CD8-positive, alpha-beta memory T cell (primary cell): ENCODE measurements at regions not wholly inside any gene's neighbourhood (a gene's known extent, or its start where the extent isn't known, plus 50 kb on each side); places are given as distances from the start of the nearest gene placed in this dataset.

Experiments
- CTCF ChIA-PET: fragments of 350-600 bp; sonication (Branson Sonifier 250); formaldehyde crosslinking; loops from one replicate; lab custom pipeline; 2021; ENCODE audit warnings: antibody characterized with exemption; lab: Charles Lee
- POLR2A ChIA-PET: fragments of 350-600 bp; sonication (Branson Sonifier 250); formaldehyde crosslinking; loops from one replicate; lab custom pipeline; 2021; ENCODE audit warnings: antibody characterized with exemption; lab: Charles Lee
- DNase-seq, 5 donors: peaks; one replicate each; pipeline versions ENCODE4 v3.0.0 to v3.0.0-alpha.2; 2020 to 2022; ENCODE audit warnings: mixed read lengths in 1 of 5
- H3K27ac ChIP-seq: one replicate; pipeline ENCODE4 v1.7.0; 2013; ENCODE audit warnings: low read depth, mild to moderate bottlenecking, low read length, moderate library complexity
- H3K27me3 ChIP-seq: 2 replicates; pipeline ENCODE4 v1.7.0; 2013; ENCODE audit warnings: low read length, mild to moderate bottlenecking; ENCODE audit not compliant: insufficient read depth, poor library complexity, severe bottlenecking
- H3K36me3 ChIP-seq: 2 replicates; pipeline ENCODE4 v1.7.0; 2013; ENCODE audit warnings: mild to moderate bottlenecking, low read length, moderate library complexity; ENCODE audit not compliant: insufficient read depth
- H3K4me1 ChIP-seq: 2 replicates; pipeline ENCODE4 v1.7.0; 2013; ENCODE audit warnings: mild to moderate bottlenecking, low read length, moderate library complexity; ENCODE audit not compliant: insufficient read depth
- H3K4me3 ChIP-seq: 2 replicates; pipeline ENCODE4 v1.7.0; 2013; ENCODE audit warnings: mild to moderate bottlenecking, low read length
- H3K9me3 ChIP-seq: 2 replicates; pipeline ENCODE4 v1.7.0; 2013; ENCODE audit warnings: mild to moderate bottlenecking, low read length
- H3K27ac Mint-ChIP-seq, 8 donors: one replicate each; pipeline ENCODE4 v1.8.0; 2020 to 2021; ENCODE audit warnings: mixed read lengths in 8 of 8, mild to moderate bottlenecking in 6 of 8, inconsistent platforms in 3 of 8, moderate library complexity in 3 of 8
- H3K27me3 Mint-ChIP-seq, 2 donors: one replicate each; pipeline ENCODE4 v1.8.0; 2020 to 2021; ENCODE audit warnings: mixed read lengths in 2 of 2, mild to moderate bottlenecking in 1 of 2, moderate library complexity in 1 of 2
- H3K36me3 Mint-ChIP-seq, 3 donors: one replicate each; pipeline ENCODE4 v1.8.0; 2020 to 2021; ENCODE audit warnings: mixed read lengths in 3 of 3, inconsistent platforms in 1 of 3, mild to moderate bottlenecking in 1 of 3
- H3K4me1 Mint-ChIP-seq, 3 donors: one replicate each; pipeline ENCODE4 v1.8.0; 2020 to 2021; ENCODE audit warnings: mixed read lengths in 3 of 3, inconsistent platforms in 1 of 3, mild to moderate bottlenecking in 1 of 3
- H3K4me3 Mint-ChIP-seq, 7 donors: one replicate each; pipeline ENCODE4 v1.8.0; 2020 to 2021; ENCODE audit warnings: mixed read lengths in 7 of 7, mild to moderate bottlenecking in 6 of 7, moderate library complexity in 4 of 7, inconsistent platforms in 2 of 7
- H3K9me3 Mint-ChIP-seq, 5 donors: one replicate each; pipeline ENCODE4 v1.8.0; 2020 to 2022; ENCODE audit warnings: mixed read lengths in 5 of 5, mild to moderate bottlenecking in 3 of 5, moderate library complexity in 2 of 5, inconsistent platforms in 1 of 5

GRCh38 chrX:16033331-16033730 lies 90.0 kb upstream of the GRPR start:
- no peak overlapping the region for H3K27ac ChIP-seq
- ChIA-PET POLR2A (no interaction called here), CTCF (no interaction called here)
- no peaks in the 10 kb centered on the region for H3K27me3 ChIP-seq
- H3K9me3 ChIP-seq = no peaks in the 10 kb centered on the region
- H3K36me3 ChIP-seq = no peaks in the 10 kb centered on the region
- no peaks in the 10 kb centered on the region for H3K4me1 ChIP-seq
- Mint-ChIP-seq H3K27ac (no peak overlapping the region), H3K4me3 (no peak overlapping the region), H3K36me3 (no peaks in the 10 kb centered on the region), H3K27me3 (peaks cover 0 to 6% of the 10 kb centered on the region in 2 donors), H3K9me3 (peaks cover 0 to 4% (median 0%) of the 10 kb centered on the region in 5 donors), H3K4me1 (no peaks in the 10 kb centered on the region)
- H3K4me3 ChIP-seq = no peak overlapping the region
- DNase-seq = no peak

GRCh38 chrX:16028576-16028975 lies 94.8 kb upstream of the GRPR start:
- DNase-seq = no peak
- Mint-ChIP-seq H3K36me3 (no peaks in the 10 kb centered on the region), H3K4me1 (no peaks in the 10 kb centered on the region), H3K27ac (no peak overlapping the region), H3K27me3 (peaks cover 0 to 9% of the 10 kb centered on the region in 2 donors), H3K4me3 (no peak overlapping the region), H3K9me3 (no peaks in the 10 kb centered on the region)
- no peaks in the 10 kb centered on the region for H3K4me1 ChIP-seq
- H3K27ac ChIP-seq = no peak overlapping the region
- POLR2A ChIA-PET = no interaction called here
- CTCF ChIA-PET = no interaction called here
- H3K27me3 ChIP-seq = no peaks in the 10 kb centered on the region
- H3K36me3 ChIP-seq = no peaks in the 10 kb centered on the region
- H3K4me3 ChIP-seq = no peak overlapping the region
- no peaks in the 10 kb centered on the region for H3K9me3 ChIP-seq

- no peak overlapping the region for H3K27ac Mint-ChIP-seq
- H3K9me3 Mint-ChIP-seq = no peaks in the 10 kb centered on the region
- Histone ChIP-seq H3K9me3 (no peaks in the 10 kb centered on the region), H3K4me1 (no peaks in the 10 kb centered on the region), H3K36me3 (no peaks in the 10 kb centered on the region), H3K27me3 (no peaks in the 10 kb centered on the region), H3K4me3 (no peak overlapping the region), H3K27ac (no peak overlapping the region)
- DNase-seq = no peak
- ChIA-PET CTCF (no interaction called here), POLR2A (no interaction called here)
- no peak overlapping the region for H3K4me3 Mint-ChIP-seq
- H3K27me3 Mint-ChIP-seq = peaks cover 10 to 15% of the 10 kb centered on the region in 2 donors
- no peaks in the 10 kb centered on the region for H3K36me3 Mint-ChIP-seq
- no peaks in the 10 kb centered on the region for H3K4me1 Mint-ChIP-seq
These were observed 99.3 kb upstream of the GRPR start for GRCh38 chrX:16023790-16024734.

GRCh38 chrX:16022580-16023200 lies 100.7 kb upstream of the GRPR start:
- no peak for DNase-seq
- no peaks in the 10 kb centered on the region for H3K36me3 Mint-ChIP-seq
- H3K27me3 Mint-ChIP-seq = peaks cover 10 to 15% of the 10 kb centered on the region in 2 donors
- H3K9me3 ChIP-seq = no peaks in the 10 kb centered on the region
- H3K27ac ChIP-seq = no peak overlapping the region
- no peak overlapping the region for H3K27ac Mint-ChIP-seq
- POLR2A ChIA-PET = no interaction called here
- CTCF ChIA-PET = no interaction called here
- H3K36me3 ChIP-seq = no peaks in the 10 kb centered on the region
- H3K27me3 ChIP-seq = no peaks in the 10 kb centered on the region
- H3K4me3 Mint-ChIP-seq = no peak overlapping the region
- H3K4me1 Mint-ChIP-seq = no peaks in the 10 kb centered on the region
- no peak overlapping the region for H3K4me3 ChIP-seq
- no peaks in the 10 kb centered on the region for H3K4me1 ChIP-seq
- no peaks in the 10 kb centered on the region for H3K9me3 Mint-ChIP-seq

GRCh38 chrX:16018291-16018690 lies 105.1 kb upstream of the GRPR start:
- H3K36me3 ChIP-seq = no peaks in the 10 kb centered on the region
- peaks cover 10% of the 10 kb centered on the region in 2 donors for H3K27me3 Mint-ChIP-seq

GRCh38 chrX:16014171-16014570 lies 109.2 kb upstream of the GRPR start:
- Mint-ChIP-seq H3K9me3 (no peaks in the 10 kb centered on the region), H3K36me3 (no peaks in the 10 kb centered on the region), H3K27ac (no peak overlapping the region), H3K4me3 (no peak overlapping the region), H3K27me3 (peaks cover 0 to 2% of the 10 kb centered on the region in 2 donors), H3K4me1 (no peaks in the 10 kb centered on the region)
- H3K9me3 ChIP-seq = no peaks in the 10 kb centered on the region
- no peak overlapping the region for H3K27ac ChIP-seq
- CTCF ChIA-PET = no interaction called here
- POLR2A ChIA-PET = no interaction called here
- H3K4me1 ChIP-seq = no peaks in the 10 kb centered on the region
- H3K27me3 ChIP-seq = no peaks in the 10 kb centered on the region
- no peak overlapping the region for H3K4me3 ChIP-seq
- H3K36me3 ChIP-seq = no peaks in the 10 kb centered on the region
- DNase-seq = no peak

More at GRCh38 chrX:16018291-16018690, 105.1 kb upstream of the GRPR start:
- H3K36me3 Mint-ChIP-seq = no peaks in the 10 kb centered on the region
- no peaks in the 10 kb centered on the region for H3K4me1 Mint-ChIP-seq
- no peak overlapping the region for H3K4me3 ChIP-seq
- H3K27ac ChIP-seq = no peak overlapping the region
- H3K27ac Mint-ChIP-seq = no peak overlapping the region
- ChIA-PET CTCF (no interaction called here), POLR2A (no interaction called here)
- H3K9me3 Mint-ChIP-seq = no peaks in the 10 kb centered on the region
- no peaks in the 10 kb centered on the region for H3K4me1 ChIP-seq
- H3K27me3 ChIP-seq = no peaks in the 10 kb centered on the region
- H3K4me3 Mint-ChIP-seq = no peak overlapping the region
- no peak for DNase-seq
- H3K9me3 ChIP-seq = no peaks in the 10 kb centered on the region

- no peaks in the 10 kb centered on the region for H3K36me3 ChIP-seq
- ChIA-PET POLR2A (no interaction called here), CTCF (no interaction called here)
- Mint-ChIP-seq H3K27ac (no peak overlapping the region), H3K27me3 (peaks cover 4% of the 10 kb centered on the region in 2 donors), H3K9me3 (no peaks in the 10 kb centered on the region), H3K36me3 (no peaks in the 10 kb centered on the region), H3K4me3 (no peak overlapping the region), H3K4me1 (no peaks in the 10 kb centered on the region)
- no peak overlapping the region for H3K27ac ChIP-seq
- no peak for DNase-seq
- H3K9me3 ChIP-seq = no peaks in the 10 kb centered on the region
- H3K4me3 ChIP-seq = no peak overlapping the region
- H3K4me1 ChIP-seq = no peaks in the 10 kb centered on the region
- H3K27me3 ChIP-seq = no peaks in the 10 kb centered on the region
These were observed 111.1 kb upstream of the GRPR start for GRCh38 chrX:16012250-16012649.

- Histone ChIP-seq H3K27me3 (no peaks in the 10 kb centered on the region), H3K4me1 (no peaks in the 10 kb centered on the region), H3K27ac (no peak overlapping the region), H3K9me3 (no peaks in the 10 kb centered on the region), H3K36me3 (no peaks in the 10 kb centered on the region), H3K4me3 (no peak overlapping the region)
- Mint-ChIP-seq H3K27ac (no peak overlapping the region), H3K4me1 (no peaks in the 10 kb centered on the region), H3K36me3 (peaks cover 0 to 2% (median 0%) of the 10 kb centered on the region in 3 donors), H3K27me3 (peaks cover 5 to 17% of the 10 kb centered on the region in 2 donors), H3K9me3 (no peaks in the 10 kb centered on the region), H3K4me3 (no peak overlapping the region)
- POLR2A ChIA-PET = no interaction called here
- CTCF ChIA-PET = no interaction called here
- no peak for DNase-seq
These were observed 117.4 kb upstream of the GRPR start for GRCh38 chrX:16005917-16006316.
